Epithelial cell of esophagus (primary cell): ENCODE measurements at regions not wholly inside any gene's neighbourhood (a gene's known extent, or its start where the extent isn't known, plus 50 kb on each side); places are given as distances from the start of the nearest gene placed in this dataset.
A peak's percentile ranks its signal among the peaks of the same experiment; 100 is the strongest.

ENCODE experiments used
- DNase-seq: peaks from one replicate; pipeline ENCODE4 v3.0.0; 2010; ENCODE audit warnings: low read depth
- H3K4me3 ChIP-seq: 2 replicates; pipeline ENCODE4 v1.5.1; 2011; ENCODE audit warnings: mild to moderate bottlenecking, low read length, control low read depth
- TF ChIP-seq, protein P1 (sequence below): IDR thresholded peaks from 2 replicates; pipeline ENCODE4 v1.5.1; 2011; ENCODE audit warnings: low read depth, mild to moderate bottlenecking, low read length, control low read depth, inconsistent platforms; ENCODE audit not compliant: insufficient read depth; ENCODE audit errors: missing control alignments

GRCh38 chr12:25637752-25638151, 84.7 kb upstream of the LMNTD1 start:
- TF ChIP-seq, protein P1, sequence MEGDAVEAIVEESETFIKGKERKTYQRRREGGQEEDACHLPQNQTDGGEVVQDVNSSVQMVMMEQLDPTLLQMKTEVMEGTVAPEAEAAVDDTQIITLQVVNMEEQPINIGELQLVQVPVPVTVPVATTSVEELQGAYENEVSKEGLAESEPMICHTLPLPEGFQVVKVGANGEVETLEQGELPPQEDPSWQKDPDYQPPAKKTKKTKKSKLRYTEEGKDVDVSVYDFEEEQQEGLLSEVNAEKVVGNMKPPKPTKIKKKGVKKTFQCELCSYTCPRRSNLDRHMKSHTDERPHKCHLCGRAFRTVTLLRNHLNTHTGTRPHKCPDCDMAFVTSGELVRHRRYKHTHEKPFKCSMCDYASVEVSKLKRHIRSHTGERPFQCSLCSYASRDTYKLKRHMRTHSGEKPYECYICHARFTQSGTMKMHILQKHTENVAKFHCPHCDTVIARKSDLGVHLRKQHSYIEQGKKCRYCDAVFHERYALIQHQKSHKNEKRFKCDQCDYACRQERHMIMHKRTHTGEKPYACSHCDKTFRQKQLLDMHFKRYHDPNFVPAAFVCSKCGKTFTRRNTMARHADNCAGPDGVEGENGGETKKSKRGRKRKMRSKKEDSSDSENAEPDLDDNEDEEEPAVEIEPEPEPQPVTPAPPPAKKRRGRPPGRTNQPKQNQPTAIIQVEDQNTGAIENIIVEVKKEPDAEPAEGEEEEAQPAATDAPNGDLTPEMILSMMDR: no peak
- DNase-seq: no peak
- H3K4me3 ChIP-seq: no peak overlapping the region

DNA sequence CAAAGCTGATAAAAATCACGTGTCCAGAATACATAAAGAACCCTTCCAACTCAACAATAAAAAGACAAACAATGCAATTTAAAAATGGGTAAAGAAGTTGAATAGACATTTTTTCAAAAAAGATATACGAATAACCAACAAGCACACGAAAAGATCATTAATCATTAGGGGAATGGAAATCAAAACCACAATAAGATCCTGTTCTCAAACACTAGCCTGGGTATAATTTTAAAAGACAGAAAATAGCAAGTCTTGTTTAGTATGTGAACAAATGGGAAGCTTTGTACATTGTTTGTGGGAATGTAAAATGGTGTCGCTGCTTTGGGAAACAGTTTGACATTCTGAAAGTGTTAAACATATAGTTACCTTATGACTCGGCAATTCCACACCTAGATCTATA, 86.3 kb upstream of the LMNTD1 start:
- TF ChIP-seq, protein P1: no peak
- DNase-seq: no peak
- no peak overlapping the region for H3K4me3 ChIP-seq

DNA sequence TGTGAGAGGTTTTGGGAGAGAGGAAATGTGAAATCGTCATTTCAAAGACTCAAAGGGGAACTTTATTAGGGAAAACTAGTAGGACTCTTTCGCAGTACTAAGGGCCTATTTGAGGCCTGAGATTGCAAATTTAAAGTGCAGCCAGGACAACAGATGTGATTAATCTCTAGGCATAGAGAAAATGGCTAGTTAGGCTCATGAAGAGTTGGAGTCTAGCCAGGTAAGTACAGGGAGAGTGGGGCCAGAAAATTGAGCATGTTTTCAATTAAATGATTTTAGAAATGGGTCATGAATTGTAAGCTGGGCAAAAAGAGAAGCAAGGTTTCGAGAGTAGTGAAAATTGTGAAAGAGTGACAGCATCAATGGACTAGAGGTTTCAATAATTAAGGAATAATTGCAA, 91.9 kb upstream of the LMNTD1 start:
- H3K4me3 ChIP-seq: no peak overlapping the region
- TF ChIP-seq, protein P1: no peak
- no peak for DNase-seq

DNA sequence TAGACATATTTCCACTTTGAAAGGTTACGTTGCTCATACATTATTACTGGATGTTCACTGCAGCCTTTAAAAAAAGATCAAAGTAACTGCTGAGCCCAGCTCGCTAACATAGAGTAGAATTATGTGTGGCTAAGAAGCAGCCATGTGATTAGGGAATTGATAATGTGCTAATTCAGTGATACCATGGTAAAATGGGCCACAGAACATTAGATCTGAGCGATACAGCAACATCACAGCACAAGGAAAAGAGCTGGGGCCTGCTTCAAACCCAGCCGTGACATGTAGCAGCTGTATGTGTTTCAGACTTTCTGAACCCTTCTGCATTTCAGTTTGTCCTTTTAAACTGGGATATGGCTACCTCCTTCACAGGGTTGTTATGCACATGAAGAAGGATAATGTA, 92.3 kb upstream of the LMNTD1 start:
- no peak overlapping the region for H3K4me3 ChIP-seq
- no peak for DNase-seq
- TF ChIP-seq, protein P1: no peak

- no peak for DNase-seq
- TF ChIP-seq, protein P1: no peak
- H3K4me3 ChIP-seq: no peak overlapping the region
Observed at GRCh38 chr12:25651931-25652330, 98.8 kb upstream of the LMNTD1 start.

DNA sequence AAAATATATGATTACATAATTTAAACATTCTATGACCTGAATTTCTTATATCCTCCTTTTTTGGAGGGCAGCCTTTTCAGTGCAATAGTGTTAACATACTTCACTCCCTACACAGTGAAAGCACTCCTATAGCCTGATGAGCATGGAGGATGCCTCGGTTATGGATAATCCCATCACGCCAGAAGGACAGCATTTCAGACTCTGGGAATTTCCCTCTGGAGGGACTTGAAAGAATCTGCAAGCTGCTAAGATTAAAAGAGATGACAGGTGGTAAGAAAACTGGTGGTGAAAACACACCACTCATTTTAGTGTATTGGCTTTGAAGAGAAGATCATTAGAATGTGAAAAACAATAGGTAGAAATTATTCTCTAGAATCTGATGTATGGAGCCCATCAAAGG, 99.3 kb upstream of the LMNTD1 start:
- no peak overlapping the region for H3K4me3 ChIP-seq
- DNase-seq: no peak
- TF ChIP-seq, protein P1: no peak

DNA sequence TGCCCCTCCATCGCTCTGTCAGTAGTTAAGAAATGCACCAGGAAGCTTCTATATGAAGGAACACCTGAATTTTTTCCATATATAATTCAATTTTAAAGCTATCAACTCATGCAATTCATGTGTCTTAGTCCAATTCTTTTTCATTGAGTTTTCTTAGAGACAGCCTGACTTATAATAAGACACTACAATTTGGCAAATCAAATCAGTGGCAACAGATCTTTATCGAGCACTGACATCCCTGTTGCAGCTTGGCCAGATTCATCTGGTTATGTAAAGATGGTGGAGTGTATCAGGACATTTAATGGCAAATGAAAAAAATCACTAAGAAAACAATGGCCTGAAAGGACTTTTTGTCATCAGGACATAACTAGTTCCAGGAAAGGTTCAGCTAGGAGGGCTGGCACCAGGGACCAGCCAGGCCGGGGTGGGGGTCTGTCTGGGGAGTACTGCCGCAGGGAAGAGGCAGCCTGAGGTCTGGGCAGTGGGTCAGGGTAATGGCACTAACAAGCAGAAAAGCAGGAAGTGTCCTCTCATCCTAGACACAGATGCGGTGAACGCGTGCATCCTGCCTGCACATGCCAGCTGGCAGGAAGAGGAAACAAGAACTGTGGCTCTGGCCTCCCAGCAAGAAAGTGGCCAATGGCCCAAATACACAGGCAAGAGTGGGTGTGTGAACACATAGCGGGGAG, 100.5 kb upstream of the LMNTD1 start:
- TF ChIP-seq, protein P1: no peak
- peak; percentile 35 for DNase-seq

More for the DNA sequence above, 100.5 kb upstream of the LMNTD1 start:
- no peak overlapping the region for H3K4me3 ChIP-seq
